ENCODE measurements at regions not wholly inside any gene's neighbourhood (a gene's known extent, or its start where the extent isn't known, plus 50 kb on each side); places are given as distances from the start of the nearest gene placed in this dataset.
"Not testable (repeated sequence)": the region's sequence is repeated elsewhere in the genome, so short reads cannot be mapped to it uniquely, and the experiment has no call there.

- TF ChIP-seq CTCF (IDR thresholded peaks at IDR 0.05; ENCODE audit: low read depth, low read length); POLR2A (IDR thresholded peaks at IDR 0.05; ENCODE audit: extremely low read depth, insufficient read length); MAX (IDR thresholded peaks at IDR 0.05; ENCODE audit: low read depth, low read length); MYC (IDR thresholded peaks at IDR 0.05; ENCODE audit: low read depth, low read length): not testable (repeated sequence)
These were observed 201.1 kb downstream of the FRK start for GRCh38 chr6:115859577-115859976.

All from NB4 (cell line).